Epithelial cell of esophagus (primary cell): ENCODE measurements at regions not wholly inside any gene's neighbourhood (a gene's known extent, or its start where the extent isn't known, plus 50 kb on each side); places are given as distances from the start of the nearest gene placed in this dataset.
A peak's percentile ranks its signal among the peaks of the same experiment; 100 is the strongest.

Experiments
- DNase-seq: peaks from one replicate; pipeline ENCODE4 v3.0.0; 2010; ENCODE audit warnings: low read depth
- H3K4me3 ChIP-seq: 2 replicates; pipeline ENCODE4 v1.5.1; 2011; ENCODE audit warnings: mild to moderate bottlenecking, low read length, control low read depth
- TF ChIP-seq, protein P1 (sequence below): IDR thresholded peaks from 2 replicates; pipeline ENCODE4 v1.5.1; 2011; ENCODE audit warnings: low read depth, mild to moderate bottlenecking, low read length, control low read depth, inconsistent platforms; ENCODE audit not compliant: insufficient read depth; ENCODE audit errors: missing control alignments

DNA sequence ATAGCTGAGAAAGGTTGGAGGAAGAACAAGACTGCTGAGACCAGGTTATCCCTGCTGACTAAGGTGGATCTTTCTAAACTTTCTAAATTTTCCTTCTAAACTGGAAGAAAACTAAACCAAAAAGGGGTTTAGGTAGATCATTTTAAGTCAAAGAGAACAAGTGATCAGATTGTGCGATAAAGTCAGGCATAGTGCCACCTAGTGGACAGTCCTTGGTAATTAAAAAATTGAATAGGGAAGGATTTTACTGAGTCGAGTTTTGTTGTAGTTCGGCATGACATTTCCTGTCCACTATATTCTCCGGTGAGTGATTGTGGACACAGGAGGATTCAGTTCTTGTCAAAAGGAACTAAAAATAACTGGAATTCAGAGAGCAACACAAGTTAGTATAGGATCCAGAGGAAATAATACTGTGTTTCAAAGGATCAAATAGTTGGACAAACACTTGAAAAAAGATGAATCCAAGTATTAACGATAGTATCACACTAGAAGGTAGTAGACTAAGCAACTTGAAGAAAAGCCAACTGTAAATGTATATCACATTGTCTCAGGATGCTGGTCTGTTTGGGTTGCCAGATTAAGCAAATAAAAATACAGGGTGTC lies 1236.4 kb downstream of the FAM181B start:
- no peak overlapping the region for H3K4me3 ChIP-seq
- TF ChIP-seq, protein P1, sequence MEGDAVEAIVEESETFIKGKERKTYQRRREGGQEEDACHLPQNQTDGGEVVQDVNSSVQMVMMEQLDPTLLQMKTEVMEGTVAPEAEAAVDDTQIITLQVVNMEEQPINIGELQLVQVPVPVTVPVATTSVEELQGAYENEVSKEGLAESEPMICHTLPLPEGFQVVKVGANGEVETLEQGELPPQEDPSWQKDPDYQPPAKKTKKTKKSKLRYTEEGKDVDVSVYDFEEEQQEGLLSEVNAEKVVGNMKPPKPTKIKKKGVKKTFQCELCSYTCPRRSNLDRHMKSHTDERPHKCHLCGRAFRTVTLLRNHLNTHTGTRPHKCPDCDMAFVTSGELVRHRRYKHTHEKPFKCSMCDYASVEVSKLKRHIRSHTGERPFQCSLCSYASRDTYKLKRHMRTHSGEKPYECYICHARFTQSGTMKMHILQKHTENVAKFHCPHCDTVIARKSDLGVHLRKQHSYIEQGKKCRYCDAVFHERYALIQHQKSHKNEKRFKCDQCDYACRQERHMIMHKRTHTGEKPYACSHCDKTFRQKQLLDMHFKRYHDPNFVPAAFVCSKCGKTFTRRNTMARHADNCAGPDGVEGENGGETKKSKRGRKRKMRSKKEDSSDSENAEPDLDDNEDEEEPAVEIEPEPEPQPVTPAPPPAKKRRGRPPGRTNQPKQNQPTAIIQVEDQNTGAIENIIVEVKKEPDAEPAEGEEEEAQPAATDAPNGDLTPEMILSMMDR, result peak; percentile 67
- peak; percentile 50 for DNase-seq

DNA sequence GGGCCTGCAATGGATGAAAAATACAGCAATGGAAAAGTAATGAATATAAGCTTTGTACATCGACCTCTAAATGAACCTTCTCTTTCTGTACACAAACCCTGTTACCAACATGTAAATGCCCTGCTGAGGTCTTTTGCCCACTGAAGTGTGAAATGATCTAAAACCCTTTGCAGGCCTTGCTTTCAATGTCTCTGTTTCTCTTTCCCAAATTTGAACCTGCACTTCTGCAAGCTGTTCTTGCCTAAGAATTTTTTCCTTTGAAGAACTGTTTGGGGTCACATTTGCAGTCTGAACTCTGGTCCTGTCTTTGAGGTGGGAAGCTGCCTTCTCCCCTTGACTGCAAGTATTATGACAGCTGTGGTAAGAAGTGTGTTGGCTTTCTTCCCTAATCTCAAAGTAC lies 1237.1 kb downstream of the FAM181B start:
- no peak overlapping the region for H3K4me3 ChIP-seq
- DNase-seq, result no peak
- TF ChIP-seq, protein P1, result no peak

DNA sequence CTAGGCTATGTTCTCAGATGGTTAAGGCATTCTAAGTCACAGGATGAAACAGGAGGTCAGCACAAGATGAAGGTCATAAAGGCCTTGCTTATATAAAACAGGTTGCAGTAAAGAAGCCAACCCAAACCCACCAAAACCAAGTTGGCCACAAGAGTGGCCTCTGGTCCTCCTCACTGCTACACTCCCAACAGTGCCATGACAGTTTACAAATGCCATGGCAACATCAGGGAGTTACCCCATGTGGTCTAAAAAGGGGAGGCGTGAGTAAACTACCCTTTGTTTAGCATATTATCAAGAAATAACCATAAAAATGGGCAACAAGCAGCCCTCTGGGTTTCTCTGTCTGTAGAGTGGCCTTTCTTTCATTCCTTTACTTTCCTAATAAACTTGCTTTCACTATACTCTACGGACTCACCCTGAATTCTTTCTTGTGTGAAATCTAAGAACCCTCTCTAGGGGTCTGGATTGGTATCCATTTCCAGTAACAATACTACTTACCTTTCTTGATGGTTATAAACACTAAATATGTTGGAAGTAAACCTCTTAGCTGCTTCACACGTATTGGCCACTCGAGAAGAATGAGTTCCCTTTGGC lies 1237.9 kb downstream of the FAM181B start:
- H3K4me3 ChIP-seq, result no peak overlapping the region
- DNase-seq, result no peak
- TF ChIP-seq, protein P1, result no peak

DNA sequence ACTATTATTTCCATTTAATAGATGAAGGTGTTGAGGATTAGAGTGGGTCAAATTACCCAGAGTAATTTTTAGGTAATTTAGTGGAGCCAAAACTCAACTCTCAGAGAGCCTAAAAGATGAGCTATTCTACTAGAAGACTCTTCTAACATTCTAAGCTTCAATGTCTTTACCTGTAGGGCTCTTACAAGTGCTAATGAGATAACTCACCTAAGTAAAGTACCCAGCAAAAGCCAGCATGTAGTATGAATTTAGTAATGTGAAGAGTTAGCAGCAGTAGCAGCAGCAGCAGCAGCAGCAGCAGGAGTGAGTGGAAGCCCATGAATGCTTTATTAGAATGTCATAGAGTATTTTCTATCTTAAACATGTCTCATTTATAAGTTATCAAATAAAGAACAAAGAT lies 1239.2 kb downstream of the FAM181B start:
- no peak overlapping the region for H3K4me3 ChIP-seq
- DNase-seq, result no peak
- TF ChIP-seq, protein P1, result no peak

DNA sequence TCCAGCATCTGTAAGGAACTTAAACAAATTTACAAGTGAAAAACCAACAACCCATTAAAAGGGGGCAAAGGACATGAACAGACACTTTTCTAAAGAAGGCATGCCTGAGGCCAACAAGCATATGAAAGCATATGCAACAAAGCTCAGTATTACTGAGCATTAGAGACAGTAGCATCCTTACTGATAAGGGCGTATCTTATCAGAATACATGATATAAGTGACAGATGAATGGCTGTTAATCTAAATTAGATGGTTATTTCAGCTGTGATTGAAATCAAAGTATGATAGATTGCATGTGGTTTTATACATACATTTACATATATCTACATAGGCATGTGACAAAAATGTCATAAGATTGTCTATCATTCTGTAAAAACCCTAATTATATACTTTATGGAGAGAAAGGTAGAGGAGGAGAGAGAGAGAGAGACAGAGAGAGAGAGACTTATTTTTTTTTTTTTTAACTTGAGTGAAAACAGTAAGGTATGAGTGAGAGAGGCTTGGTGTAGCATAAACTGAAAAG lies 1240.7 kb downstream of the FAM181B start:
- DNase-seq, result no peak
- TF ChIP-seq, protein P1, result no peak
- H3K4me3 ChIP-seq, result no peak overlapping the region

DNA sequence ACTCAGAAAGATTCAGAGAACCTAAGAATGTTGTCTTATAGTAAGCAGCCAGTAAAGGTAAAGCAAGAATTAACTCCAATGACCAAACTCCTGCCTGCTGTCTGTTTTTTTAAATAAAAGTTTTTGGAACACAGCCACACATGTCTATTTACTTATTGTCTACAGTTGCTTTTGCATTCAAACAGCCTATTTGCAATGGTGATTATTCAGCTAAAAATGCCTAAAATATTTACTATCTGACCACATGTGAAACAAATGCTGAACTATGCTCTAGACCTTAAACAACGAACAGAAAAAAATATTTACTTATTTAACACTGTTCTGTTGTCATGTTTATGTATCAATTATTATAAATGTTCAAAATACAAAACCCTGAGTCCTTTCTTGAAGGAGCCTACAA lies 1246.6 kb downstream of the FAM181B start:
- DNase-seq, result no peak
- no peak overlapping the region for H3K4me3 ChIP-seq
- TF ChIP-seq, protein P1, result no peak

DNA sequence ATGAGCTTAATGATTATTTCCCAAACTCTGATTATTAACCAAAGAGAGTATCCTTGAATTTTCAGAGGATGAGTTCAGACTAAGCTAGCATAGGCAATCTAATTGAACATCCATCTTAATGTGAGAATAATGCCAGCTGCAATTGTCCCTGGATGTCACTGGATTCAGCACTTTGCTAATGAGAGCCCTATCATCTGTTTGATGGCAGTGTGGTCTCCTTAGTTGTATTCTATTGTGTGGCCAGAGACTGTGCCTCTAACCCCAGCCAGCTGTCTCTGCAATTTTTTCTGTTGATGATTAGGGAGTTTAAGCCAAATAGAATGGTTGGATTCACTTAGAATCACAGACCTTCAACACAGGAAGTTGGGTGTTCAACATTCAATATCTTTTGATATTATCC lies 1249.5 kb downstream of the FAM181B start:
- DNase-seq, result no peak
- H3K4me3 ChIP-seq, result no peak overlapping the region
- TF ChIP-seq, protein P1, result no peak
